ENCODE measurements at regions not wholly inside any gene's neighbourhood (a gene's known extent, or its start where the extent isn't known, plus 50 kb on each side); places are given as distances from the start of the nearest gene placed in this dataset.

- H3K27me3 Mint-ChIP-seq: no peaks in the 10 kb centered on the region
- no peaks in the 10 kb centered on the region for H3K9me3 Mint-ChIP-seq
- no peak for TF ChIP-seq CTCF (conservative IDR thresholded peaks at IDR 0.05)
- peaks cover 4% of the 10 kb centered on the region for H3K36me3 Mint-ChIP-seq
- no peak overlapping the region for H3K4me3 Mint-ChIP-seq
- no peak overlapping the region for H3K27ac Mint-ChIP-seq
- DNase-seq (ENCODE audit: extremely low spot score, unreplicated experiment): no peak
- peaks cover 18% of the 10 kb centered on the region for H3K4me1 Mint-ChIP-seq (ENCODE audit: unreplicated experiment)
Measured at GRCh38 chr11:71109586-71109985, 142.8 kb downstream of the SHANK2 start.

GRCh38 chr11:71109186-71109585 lies 143.2 kb downstream of the SHANK2 start:
- no peak for DNase-seq (ENCODE audit: extremely low spot score, unreplicated experiment)
- no peak for TF ChIP-seq CTCF (conservative IDR thresholded peaks at IDR 0.05)
- peaks cover 14% of the 10 kb centered on the region for H3K4me1 Mint-ChIP-seq (ENCODE audit: unreplicated experiment)
- H3K4me3 Mint-ChIP-seq: no peak overlapping the region
- H3K36me3 Mint-ChIP-seq: peaks cover 4% of the 10 kb centered on the region
- no peak overlapping the region for H3K27ac Mint-ChIP-seq
- no peaks in the 10 kb centered on the region for H3K27me3 Mint-ChIP-seq
- no peaks in the 10 kb centered on the region for H3K9me3 Mint-ChIP-seq

DNA sequence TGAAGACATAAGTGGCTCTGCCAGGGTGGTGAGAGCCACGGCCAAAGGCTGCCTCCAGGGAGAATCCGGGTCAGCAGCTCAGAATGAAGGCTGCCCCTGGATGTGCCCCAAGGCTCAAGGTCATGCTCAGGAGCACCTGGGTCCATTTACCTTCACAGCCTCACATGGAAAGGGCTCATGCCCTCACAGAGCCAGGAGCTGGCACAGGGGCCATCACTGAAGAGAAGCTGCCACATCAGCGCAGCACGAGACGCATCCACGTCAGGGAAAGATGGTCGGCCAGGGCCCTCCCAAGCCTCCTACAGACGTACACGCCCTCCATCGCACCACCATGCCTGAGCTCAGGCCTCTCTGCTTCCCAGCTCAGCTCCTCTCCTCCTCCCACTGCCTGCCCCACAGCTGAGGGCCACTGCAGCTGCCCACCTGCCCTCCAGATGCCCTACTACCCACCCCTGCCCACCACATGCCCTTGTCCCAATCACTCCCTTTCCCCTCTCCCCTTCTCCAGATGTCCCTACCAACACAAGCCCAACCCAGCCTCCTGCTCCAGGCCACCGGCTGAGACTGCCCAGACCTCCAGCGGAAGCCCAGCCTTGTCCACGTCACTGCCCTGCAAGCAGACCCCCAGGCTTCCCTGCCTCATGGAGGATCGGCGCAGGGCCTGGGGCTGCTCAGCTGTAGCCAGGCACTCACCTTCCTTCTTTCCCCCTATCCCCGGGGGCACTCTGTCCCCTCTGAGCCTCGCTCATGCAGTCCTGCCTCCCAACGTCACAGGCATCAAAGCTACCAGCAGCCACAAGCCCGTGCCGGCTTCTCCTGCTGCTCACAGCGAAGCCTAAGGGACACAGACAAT lies 144.1 kb downstream of the SHANK2 start:
- peaks cover 13% of the 10 kb centered on the region for H3K4me1 Mint-ChIP-seq (ENCODE audit: unreplicated experiment)
- no peak overlapping the region for H3K4me3 Mint-ChIP-seq
- no peaks in the 10 kb centered on the region for H3K9me3 Mint-ChIP-seq
- no peaks in the 10 kb centered on the region for H3K27me3 Mint-ChIP-seq
- DNase-seq (ENCODE audit: extremely low spot score, unreplicated experiment): no peak
- H3K36me3 Mint-ChIP-seq: peaks cover 4% of the 10 kb centered on the region
- no peak overlapping the region for H3K27ac Mint-ChIP-seq
- no peak for TF ChIP-seq CTCF (conservative IDR thresholded peaks at IDR 0.05)

- H3K27me3 Mint-ChIP-seq: no peaks in the 10 kb centered on the region
- H3K9me3 Mint-ChIP-seq: no peaks in the 10 kb centered on the region
- peaks cover 3% of the 10 kb centered on the region for H3K4me1 Mint-ChIP-seq (ENCODE audit: unreplicated experiment)
- H3K27ac Mint-ChIP-seq: no peak overlapping the region
- H3K4me3 Mint-ChIP-seq: no peak overlapping the region
- H3K36me3 Mint-ChIP-seq: peaks cover 2% of the 10 kb centered on the region
- no peak for DNase-seq (ENCODE audit: extremely low spot score, unreplicated experiment)
- no peak for TF ChIP-seq CTCF (conservative IDR thresholded peaks at IDR 0.05)
Measured at GRCh38 chr11:71106671-71107070, 145.7 kb downstream of the SHANK2 start.

DNA sequence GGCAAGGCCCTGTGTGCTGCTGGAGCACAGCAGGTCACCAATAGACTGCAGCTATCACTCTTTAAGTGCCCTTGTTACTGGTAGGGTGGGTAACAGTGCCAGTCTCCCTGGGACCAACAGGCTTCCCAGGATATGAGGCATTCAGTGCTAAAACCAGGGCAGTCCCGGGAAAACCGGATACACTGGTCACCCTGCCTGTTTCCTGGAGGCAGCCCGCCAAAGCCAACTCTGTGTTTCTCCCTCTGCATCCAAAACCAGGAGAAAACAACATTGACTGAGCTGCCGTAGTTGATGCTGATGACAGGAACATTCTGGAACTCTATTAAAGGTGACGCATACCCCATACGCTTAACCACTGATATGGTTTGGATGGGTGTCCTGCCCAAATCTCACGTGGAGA lies 149.1 kb downstream of the SHANK2 start:
- Mint-ChIP-seq H3K9me3 (no peaks in the 10 kb centered on the region), H3K27ac (no peak overlapping the region), H3K4me1 (ENCODE audit: unreplicated experiment) (no peaks in the 10 kb centered on the region), H3K36me3 (peaks cover 3% of the 10 kb centered on the region), H3K27me3 (no peaks in the 10 kb centered on the region), H3K4me3 (no peak overlapping the region)
- no peak for TF ChIP-seq CTCF (conservative IDR thresholded peaks at IDR 0.05)
- DNase-seq (ENCODE audit: extremely low spot score, unreplicated experiment): no peak
